NCI-H1930 (cell line): ENCODE measurements at regions not wholly inside any gene's neighbourhood (a gene's known extent, or its start where the extent isn't known, plus 50 kb on each side); places are given as distances from the start of the nearest gene placed in this dataset.
"Not testable (repeated sequence)": the region's sequence is repeated elsewhere in the genome, so short reads cannot be mapped to it uniquely, and the experiment has no call there.

Experiments
- DNase-seq, 2 experiments: peaks; one replicate each; lab custom pipeline; 2025; lab: John Stamatoyannopoulos, UW

DNA sequence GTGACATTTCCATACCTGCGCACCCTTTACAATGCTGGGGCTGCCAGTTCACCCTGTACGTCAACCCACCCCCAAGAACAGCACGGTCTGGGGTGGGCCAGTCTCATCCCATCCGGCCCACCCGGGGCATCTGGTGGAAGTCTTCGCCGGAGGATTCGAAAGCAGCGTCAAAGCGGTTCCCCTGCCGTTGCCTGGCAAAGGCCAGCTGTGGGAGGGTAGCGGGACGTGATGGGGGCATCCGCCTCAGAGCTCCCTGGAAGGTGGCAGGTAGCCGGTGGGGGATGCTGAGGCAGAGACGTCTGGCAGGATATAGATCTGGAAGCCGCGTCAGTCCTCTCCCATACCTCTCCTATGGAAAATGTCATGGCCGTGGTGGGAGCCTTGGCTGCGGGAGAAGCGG is 749.1 kb upstream of the DEFB115 start:
- not testable (repeated sequence) for DNase-seq

DNA sequence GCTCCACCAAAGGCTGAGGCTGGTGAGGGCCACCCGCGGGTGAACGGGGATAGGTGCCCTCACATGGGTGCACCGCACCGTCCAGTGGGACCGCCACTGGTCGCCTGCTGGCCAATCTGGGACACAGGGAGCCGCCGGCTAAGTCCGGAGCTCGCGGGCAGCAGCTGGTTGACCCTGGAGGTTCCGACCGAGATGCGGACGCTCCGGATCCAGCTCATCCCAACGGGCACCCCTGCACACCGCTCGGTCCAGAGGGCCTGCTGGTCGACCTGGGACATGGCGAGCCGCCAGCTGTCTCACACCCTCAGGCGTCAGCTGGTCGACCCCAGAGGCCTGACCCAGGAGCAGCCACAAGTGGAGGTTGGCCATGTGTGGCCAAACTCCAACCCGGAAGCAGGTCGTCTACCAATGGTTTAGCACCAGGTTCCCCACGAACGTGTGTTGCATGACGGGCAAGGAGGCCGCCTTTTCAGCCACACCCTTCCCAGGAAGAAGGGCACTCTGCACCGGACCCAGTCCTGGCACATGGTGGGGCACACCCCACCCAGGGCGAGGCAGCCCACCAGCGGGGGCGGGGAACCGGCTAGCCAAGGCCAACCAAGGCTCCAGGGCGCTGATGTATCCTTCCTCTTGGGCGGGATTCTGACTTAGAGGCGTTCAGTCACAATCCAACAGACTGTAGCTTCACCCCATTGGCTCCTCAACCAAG is 746.0 kb upstream of the DEFB115 start:
- DNase-seq, result peak in 1 of 2 experiments; percentile 13

DNA sequence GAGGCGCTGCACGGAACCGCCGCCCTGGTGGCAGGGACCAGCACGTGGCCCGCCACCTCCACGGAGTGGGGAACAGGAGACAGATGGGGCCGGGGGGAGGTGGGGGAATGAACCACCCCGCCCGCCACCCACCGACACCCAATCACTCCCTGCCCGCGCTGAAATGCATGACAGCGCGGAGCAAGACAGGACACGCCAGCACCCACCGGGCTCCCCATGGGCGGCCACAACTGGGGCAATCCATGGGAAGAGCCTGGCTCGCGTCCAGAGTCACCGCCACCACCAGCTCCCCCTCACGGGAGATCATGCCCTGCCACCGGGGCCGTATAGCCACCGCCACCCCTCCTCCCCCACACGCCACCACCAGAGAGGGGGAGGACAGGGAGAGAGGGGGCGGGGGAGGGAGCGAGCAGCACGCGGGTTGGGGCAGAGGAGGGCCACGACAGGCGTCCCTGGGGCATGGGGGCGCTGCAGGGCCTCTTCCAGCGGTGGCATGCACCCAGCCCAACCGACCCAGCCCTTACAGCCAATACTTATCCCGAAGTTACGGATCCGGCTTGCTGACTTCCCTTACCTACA is 744.3 kb upstream of the DEFB115 start:
- peak in 1 of 2 experiments; percentile 12 for DNase-seq

DNA sequence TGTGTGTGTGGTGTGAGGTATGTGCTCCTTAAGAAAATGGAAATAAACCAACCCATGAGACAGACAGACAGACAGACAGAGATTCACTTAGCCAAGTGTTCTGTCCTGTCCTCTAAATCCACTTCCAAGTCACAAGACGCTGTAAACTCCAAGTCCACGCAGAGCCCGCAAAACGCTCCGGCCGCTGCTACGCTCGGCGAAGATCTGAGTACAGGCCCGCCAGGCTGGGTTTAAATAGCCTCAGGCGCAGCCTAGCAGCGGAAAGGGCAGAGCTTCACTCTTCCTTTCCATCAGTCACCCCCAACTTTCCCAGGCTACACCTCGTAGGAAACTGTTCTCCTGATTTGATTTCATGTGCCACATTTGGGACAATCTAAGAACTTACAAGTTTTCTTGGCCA is 741.5 kb upstream of the DEFB115 start:
- not testable (repeated sequence) for DNase-seq

DNA sequence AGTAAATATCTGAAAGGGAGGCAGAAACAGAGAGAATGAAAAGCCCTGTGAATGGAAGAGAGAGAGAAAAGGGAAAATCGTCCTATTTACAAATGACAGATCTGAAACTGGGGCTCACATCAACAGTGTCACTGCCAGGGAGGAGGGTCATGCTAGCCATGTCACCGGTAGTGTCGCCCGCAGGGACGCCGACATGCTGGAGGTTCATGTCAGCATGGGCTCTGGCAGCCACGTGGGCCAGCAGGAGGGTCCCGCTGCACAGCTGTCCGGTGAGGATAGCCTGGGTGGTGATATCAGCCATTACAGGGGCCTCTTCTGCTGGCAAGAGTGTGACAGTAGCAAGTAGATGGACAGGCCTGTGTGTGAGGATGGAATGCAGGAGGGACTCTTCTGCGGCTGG is 738.6 kb upstream of the DEFB115 start:
- not testable (repeated sequence) for DNase-seq

DNA sequence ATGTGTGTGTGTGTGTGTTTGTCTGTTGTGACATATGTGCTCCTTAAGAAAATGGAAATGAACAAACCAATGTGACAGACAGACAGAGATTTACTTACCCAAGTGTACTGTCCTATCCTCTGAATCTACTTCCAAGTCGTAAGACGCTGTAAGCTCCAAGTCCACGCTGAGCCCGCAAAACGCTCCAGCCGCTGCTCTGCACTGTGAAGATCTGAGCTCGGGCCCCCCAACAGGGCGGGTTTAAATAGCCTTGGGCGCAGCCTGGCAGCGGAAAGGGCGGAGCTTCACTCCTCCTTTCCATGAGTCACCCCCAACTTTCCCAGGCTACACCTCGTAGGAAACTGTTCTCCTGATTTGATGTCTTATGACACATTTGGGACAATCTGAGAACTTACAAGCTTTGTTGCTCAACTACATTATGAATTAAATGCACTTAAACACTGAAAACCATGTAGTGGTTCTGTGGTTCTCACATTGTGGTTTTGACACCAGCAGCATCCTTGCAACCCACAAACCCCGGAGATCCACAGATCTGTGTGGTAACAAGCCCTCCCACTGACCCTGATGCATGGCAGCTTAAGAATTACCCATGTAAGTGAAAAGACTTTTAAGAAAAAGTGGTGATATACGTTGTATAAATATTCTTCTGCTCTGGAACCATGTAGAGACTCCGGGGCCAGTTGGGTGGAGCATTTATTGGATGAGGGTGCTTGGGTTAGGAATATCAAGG is 735.6 kb upstream of the DEFB115 start:
- DNase-seq, result not testable (repeated sequence)

DNA sequence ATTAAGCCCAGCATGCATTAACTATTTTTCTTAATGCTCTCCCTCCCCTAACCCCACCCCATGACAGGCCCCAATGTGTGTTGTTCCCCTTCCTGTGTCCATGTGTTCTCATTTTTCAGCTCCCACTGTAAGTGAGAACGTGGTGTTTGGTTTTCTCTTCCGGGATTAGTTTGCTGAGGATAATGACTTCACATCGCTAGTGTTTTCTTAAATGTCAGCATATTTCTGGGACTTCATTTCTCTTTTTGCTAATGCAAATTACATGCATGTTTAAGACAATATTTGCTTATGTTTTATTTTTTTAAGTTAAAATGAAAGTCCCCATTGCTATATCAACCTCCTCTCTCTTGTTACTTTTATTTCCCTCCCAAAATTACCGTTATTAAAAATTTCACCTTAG is 733.3 kb upstream of the DEFB115 start:
- DNase-seq, result not testable (repeated sequence)

DNA sequence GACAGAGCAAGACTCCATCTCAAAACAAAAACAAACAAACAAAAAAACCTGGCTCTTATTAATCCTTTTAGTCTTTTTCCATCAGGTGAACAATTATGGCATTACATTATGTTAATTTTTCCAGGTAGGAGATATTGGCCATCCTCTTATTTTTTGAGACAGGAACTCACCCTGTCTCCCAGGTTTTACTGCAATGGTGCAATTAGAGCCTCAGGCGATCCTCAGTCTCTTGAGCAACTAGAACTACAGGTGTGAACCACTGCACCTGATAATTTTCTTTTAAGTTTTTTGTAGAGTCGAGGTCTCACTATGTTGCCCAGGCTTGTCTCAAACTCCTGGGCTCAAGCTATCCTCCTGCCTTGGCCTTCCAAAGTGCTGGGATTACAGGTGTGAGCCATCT is 732.7 kb upstream of the DEFB115 start:
- DNase-seq, result not testable (repeated sequence)

DNA sequence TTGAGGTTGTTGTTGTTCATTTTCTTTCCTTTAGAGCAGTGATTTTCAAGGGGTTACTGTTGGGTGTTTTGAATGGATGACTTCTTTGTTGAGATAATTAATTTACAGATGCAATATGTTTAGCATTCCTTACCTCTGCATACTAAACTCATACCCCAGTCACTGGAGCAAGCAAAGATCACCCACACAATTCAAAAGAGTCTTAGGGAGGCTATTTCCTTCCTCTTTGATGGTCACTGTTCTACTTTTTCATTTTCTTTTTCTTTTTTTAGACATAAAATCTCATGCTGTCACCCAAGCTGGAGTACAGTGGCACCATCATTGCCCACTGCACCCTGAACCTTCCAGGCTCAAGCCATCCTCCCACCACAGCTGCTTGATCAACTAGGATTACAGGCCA is 723.8 kb upstream of the DEFB115 start:
- DNase-seq, result not testable (repeated sequence)

DNA sequence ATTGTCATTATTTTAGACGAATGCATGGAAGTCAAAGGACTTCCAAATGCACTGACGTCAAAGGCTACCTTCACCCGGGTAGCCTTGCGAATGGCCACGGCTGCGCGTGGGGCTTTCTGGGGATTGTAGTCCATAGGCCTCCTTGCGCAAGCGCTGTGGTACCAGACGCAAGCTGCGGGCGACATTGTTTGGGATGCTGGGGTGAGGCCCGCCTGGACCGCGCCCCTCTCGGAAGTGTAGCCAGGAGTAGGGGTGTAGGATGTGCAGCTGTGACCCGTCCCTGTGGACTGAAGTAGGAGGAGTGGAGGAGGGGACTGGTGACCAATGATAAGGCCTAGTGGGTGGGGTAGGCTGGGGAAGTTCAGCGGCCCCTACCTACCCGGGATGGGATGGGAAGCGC is 720.0 kb upstream of the DEFB115 start:
- DNase-seq, result peak; percentile 74 to 83

DNA sequence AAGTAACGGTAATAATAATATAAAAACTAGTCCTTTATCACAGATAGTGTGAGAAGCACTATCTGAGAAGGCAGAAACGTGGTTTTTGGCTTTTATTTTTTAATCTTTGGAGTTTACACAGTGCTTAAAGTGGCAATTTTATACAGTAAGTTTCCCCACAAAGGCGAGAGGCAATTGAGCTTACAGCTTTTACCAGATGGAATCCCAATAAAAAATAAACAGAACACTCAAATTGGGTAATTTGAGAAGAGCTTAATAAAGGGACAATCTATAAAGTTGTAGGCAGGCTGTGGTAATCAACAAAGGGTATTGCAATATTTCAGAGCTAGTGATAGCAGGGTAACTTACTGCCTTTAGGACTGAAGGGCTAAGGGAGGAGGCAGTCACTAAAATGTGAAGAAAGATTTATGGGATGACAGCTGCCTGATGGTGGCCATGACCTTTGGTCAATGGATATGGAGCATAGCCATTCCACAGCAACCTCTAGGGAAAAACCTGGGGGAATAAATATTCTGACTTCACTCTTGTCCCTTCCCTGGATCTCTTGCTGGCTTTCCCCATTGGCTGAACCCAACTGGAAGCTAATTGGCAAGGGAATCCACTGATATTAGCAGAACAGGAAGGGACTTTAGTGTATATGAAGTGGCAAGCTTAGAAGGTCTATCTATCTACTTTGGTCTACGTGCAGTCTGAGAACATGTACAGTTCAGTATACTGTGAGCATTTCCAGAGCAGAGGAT is 717.0 kb upstream of the DEFB115 start:
- DNase-seq, result not testable (repeated sequence)

DNA sequence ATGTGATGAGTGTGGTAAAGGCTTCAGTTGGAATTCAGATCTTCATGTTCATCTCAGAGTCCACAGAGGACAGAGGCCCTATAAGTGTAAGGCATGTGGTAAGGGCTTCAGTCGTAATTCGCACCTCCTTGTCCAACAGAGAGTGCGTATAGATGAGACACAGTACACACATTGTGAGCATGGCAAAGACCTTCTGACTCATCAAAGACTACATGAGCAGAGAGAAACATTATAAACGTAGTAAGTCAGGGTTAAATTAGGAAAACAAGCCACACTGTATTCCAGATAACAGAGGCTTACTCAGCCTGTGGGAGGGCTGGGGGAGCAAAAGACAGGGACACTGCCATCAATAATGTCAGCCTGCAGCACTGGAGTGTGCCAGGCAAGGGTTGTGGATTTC is 706.2 kb upstream of the DEFB115 start:
- DNase-seq, result not testable (repeated sequence)

DNA sequence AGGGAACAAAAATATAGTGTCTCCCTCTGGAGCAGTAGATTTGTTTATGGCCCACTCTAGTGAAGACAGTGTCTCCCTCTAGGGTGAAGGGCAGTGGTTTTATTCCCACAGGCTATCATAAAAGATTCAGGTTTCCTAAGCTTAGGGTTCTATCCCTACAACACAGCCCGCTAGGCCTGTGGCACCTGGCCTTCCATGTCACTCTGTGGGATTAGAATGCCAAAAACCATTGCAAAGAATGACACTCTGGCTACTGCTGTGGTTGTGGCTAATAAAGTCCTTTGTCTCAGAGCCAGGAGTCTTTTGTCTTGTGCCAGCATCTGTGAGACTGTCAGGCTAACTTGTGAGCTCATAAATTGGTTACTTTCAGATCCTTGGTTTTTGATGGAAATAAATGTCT is 700.7 kb upstream of the DEFB115 start:
- DNase-seq, result not testable (repeated sequence)

DNA sequence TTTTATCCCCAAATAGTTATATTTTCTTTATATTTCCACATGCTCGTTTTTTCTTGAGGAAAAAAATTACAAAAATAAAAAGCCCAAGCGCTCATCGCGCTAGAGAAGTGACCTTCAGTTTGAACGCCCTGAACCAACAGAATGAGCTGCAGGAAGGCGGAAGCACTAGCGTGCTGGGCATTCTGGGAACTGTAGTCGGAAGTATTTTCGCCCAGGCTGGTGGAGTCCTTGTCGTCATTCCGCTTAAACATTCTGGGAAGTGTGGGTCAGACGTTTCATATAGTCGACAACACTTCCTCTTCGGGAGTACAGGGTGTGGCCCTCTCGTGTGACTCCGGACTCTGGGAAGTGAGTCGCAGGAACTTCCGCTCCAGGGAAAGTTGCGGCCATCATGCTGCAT is 692.4 kb upstream of the DEFB115 start:
- peak; percentile 66 to 74 for DNase-seq

DNA sequence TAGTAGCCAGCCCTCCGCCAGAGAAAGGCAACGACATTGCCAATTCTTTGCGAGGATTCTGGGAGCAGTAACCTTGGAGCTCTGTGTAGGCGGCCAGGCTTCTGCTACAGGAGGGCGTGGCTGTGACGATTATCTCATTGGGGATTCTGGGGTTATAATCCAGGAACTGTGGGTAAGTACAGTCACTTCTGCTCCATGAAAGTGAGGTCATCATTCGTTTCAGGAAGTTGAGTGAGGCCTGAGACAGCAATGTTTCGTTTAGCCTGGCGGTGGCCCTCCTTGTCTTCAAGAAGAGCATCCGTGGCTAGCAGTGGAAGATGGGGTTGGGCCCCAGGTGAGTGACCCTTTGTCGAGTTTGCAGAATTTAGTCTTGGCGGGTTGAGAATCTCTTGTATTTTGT is 687.6 kb upstream of the DEFB115 start:
- DNase-seq, result not testable (repeated sequence)

DNA sequence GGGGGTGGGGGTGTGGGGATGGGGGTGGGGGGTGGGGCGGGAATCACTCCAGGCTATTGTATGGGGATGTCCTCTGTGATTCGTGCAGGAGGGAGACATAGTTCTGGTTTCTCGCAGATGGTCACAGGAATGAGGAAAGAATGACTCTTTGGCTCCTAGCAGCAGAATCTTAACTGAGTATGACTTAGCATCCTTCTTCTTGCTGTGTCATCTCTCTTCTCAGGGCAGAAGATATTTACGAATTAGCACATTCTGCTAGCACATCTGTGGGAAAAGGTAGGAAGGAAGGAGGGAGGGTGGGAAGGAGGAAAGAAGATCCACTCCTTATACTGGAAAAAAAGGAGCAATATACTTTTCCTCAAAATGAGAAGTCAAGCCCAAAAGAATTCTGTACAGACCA is 686.8 kb upstream of the DEFB115 start:
- DNase-seq, result not testable (repeated sequence)

DNA sequence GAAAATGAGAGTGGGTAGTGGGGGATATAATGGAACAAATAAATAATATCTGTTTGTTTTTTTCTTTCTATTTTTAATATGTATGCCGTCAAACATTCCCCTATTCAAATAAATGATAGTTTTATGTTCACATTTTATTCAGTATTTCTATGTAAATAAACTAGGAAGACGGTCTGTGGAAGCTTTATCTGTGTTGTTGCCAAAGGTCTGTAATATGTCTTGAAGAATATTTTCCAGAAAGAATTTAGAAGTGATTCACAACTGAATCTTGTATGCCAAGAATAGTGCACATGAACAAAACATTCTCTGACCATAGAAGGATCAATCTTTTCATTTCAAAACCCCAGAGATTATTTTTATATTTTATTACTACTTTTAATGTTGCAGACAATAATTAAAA is 683.1 kb upstream of the DEFB115 start:
- not testable (repeated sequence) for DNase-seq

DNA sequence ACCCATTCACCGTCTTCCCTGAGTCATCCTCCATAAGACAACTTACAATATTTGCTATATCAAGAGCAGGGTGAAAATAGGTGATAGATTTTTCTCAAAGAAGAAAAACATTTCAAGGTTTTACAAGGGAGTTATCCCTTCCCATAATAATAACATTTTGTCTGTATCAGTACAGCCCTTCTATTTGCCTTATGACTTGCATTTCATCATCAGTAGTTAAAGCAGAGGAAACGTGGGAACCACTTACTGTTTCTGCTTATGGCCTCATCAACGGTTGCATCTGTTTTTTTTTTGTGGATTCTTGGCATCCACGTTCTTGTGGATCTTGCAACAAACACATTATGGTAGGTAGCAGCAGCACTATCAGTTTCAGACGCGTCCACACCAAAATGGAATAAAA is 678.4 kb upstream of the DEFB115 start:
- not testable (repeated sequence) for DNase-seq

DNA sequence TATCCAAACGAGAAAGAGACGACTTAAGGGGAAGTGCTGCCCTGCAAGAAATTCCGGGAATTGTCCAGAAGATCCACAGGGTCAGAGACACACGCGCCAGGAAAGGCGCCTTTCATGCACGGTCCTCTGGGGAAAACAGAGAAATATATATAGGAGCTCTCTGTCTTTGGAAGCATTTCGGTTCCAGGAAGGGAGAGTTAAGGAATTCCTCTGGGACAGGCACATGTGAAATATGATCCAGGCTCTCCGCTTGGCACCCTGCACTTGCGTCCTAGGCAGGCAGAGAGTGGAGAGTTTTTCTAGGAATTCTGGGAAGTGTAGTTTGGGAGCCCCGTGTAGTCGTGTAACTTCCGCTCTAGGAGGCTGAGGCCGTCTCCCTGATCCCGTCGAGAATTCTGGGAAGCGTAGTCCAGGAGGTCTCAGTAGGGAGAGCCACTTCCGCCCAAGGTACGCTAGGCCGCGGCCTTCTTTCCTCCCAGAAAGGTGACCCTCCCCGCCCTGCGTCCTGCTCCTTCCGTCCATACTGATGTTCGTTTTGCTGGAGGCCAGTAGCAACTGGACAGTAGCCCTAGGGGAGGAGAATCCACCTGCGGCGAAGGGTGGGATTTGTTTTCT is 677.5 kb upstream of the DEFB115 start:
- peak; percentile 86 to 89 for DNase-seq

DNA sequence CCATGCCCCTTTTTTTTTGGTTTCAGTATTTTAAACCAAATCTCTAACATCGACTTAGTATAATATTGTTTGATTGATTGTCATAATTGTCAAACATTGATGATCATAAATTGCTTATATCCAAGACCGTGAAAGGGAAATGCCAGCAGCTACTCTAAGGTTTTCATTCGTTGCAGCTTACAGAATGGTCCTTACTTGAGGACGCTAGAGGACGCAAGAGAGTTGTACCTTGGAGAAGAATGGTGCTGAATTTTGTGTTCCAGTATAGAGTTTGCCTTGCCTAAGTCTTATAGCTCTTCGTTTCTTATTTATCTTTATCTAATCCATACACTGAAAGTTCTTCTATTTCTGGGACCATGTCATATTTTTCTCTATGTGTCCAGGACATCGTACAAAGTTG is 675.6 kb upstream of the DEFB115 start:
- DNase-seq, result peak; percentile 10 to 19

DNA sequence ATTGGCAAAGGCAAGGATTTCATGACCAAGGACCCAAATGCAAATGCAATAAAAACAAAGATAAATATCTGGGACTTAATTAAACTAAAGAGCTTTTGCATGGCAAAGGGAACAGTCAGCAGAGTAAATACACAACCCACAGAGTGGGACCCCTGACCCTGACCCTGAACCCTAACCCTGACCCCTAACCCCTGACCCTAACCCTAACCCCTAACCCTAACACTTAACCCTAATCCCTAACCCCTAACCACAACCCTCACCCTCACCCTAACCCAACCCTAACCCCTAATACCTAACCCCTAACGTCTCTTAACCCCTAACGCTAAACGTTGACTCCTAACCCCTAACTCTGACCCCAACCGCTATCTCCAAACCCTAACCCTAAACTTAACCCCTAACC is 673.1 kb upstream of the DEFB115 start:
- not testable (repeated sequence) for DNase-seq

DNA sequence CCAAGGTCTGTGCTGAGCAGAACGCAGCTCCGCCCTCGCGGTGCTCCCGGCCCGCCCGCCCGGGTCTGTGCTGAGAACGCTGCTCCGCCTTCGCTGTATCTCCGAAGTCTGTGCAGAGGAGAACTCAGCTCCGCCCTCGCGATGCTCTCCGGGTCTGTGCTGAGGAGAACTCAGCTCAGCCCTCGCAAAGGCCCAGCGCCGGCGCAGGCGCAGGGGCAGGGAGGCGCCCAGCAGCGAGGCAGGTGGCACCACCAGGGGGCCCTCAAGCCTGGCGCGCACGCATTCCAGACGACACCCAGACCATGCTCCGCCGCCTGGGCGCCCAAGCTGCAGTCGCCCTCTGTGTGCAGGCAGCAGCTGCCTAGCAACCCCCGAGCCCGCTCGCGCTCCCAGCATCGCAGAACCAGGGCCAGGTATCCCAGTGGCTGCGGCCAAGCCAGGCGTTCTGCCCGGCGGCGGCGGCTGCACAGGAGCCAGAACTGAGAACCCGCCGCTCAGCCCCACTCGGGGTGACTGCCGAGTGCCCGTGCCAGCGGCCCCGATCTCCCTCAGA is 672.1 kb upstream of the DEFB115 start:
- DNase-seq, result peak; percentile 75 to 82
